K562 (cell line): ENCODE measurements at regions not wholly inside any gene's neighbourhood (a gene's known extent, or its start where the extent isn't known, plus 50 kb on each side); places are given as distances from the start of the nearest gene placed in this dataset.

Source experiments
- JUN ChIP-seq, 2 experiments: sonication (generic) in 1 of 2; formaldehyde crosslinking in 1 of 2; IDR thresholded peaks; 2 replicates each; pipeline versions ENCODE4 v1.6.1 to v1.8.0; 2012 to 2022; ENCODE audit warnings: borderline replicate concordance in 2 of 2, mild to moderate bottlenecking in 2 of 2, improper control_type of control experiment in 1 of 2, low read depth in 1 of 2, low read length in 1 of 2, missing genetic modification reagents in 1 of 2
- MBD2 ChIP-seq: sonication (generic); IDR thresholded peaks from 2 replicates; pipeline ENCODE4 v1.6.1; 2016; ENCODE audit warnings: low read depth, borderline replicate concordance
- MXI1 ChIP-seq: IDR thresholded peaks from 2 replicates; pipeline ENCODE4 v1.6.1; 2011; ENCODE audit warnings: low read depth, mild to moderate bottlenecking, improper control_type of control experiment, low read length
- TF ChIP-seq, protein P1 (sequence below): sonication (generic); formaldehyde crosslinking; IDR thresholded peaks from 2 replicates; pipeline ENCODE4 v1.8.1; 2023; ENCODE audit warnings: mild to moderate bottlenecking, missing genetic modification reagents, moderate library complexity
- TF ChIP-seq, protein P2 (sequence below): sonication (generic); formaldehyde crosslinking; IDR thresholded peaks from 2 replicates; pipeline ENCODE4 v1.8.0; 2023; ENCODE audit warnings: missing genetic modification reagents, mild to moderate bottlenecking, borderline replicate concordance
- TF ChIP-seq, protein P3 (sequence below): sonication (generic); formaldehyde crosslinking; IDR thresholded peaks from 2 replicates; pipeline ENCODE4 v1.5.0; 2020; ENCODE audit warnings: missing genetic modification reagents
- TF ChIP-seq, protein P4 (sequence below): fragments of 450-650 bp; formaldehyde crosslinking; IDR thresholded peaks from 2 replicates; pipeline ENCODE4 v1.4.0; 2022; ENCODE audit warnings: mild to moderate bottlenecking, moderate library complexity
- TF ChIP-seq, protein P5 (sequence below), 3 experiments: IDR thresholded peaks in 2 of 3; conservative IDR thresholded peaks in 1 of 3; 2 replicates each; pipeline ENCODE4 v1.5.1; 2011 to 2012; ENCODE audit warnings: low read length in 3 of 3, mild to moderate bottlenecking in 3 of 3, control low read depth in 2 of 3, improper control_type of control experiment in 1 of 3, inconsistent platforms in 1 of 3, low read depth in 1 of 3, mixed read lengths in 1 of 3, moderate library complexity in 1 of 3; ENCODE audit not compliant: insufficient read depth in 2 of 3
- TF ChIP-seq, protein P6 (sequence below), 2 experiments: IDR thresholded peaks; 2 replicates each; pipeline ENCODE4 v1.6.1; 2011; ENCODE audit warnings: borderline replicate concordance in 1 of 2, control low read depth in 1 of 2, low read depth in 1 of 2, low read length in 1 of 2, mild to moderate bottlenecking in 1 of 2, mixed read lengths in 1 of 2, moderate library complexity in 1 of 2; ENCODE audit not compliant: insufficient read depth in 1 of 2, insufficient read length in 1 of 2, poor library complexity in 1 of 2, severe bottlenecking in 1 of 2; ENCODE audit errors: extremely low read depth in 1 of 2
- TF ChIP-seq, protein P7 (sequence below): sonication (generic); IDR thresholded peaks from 2 replicates; pipeline ENCODE4 v1.6.1; 2016

DNA sequence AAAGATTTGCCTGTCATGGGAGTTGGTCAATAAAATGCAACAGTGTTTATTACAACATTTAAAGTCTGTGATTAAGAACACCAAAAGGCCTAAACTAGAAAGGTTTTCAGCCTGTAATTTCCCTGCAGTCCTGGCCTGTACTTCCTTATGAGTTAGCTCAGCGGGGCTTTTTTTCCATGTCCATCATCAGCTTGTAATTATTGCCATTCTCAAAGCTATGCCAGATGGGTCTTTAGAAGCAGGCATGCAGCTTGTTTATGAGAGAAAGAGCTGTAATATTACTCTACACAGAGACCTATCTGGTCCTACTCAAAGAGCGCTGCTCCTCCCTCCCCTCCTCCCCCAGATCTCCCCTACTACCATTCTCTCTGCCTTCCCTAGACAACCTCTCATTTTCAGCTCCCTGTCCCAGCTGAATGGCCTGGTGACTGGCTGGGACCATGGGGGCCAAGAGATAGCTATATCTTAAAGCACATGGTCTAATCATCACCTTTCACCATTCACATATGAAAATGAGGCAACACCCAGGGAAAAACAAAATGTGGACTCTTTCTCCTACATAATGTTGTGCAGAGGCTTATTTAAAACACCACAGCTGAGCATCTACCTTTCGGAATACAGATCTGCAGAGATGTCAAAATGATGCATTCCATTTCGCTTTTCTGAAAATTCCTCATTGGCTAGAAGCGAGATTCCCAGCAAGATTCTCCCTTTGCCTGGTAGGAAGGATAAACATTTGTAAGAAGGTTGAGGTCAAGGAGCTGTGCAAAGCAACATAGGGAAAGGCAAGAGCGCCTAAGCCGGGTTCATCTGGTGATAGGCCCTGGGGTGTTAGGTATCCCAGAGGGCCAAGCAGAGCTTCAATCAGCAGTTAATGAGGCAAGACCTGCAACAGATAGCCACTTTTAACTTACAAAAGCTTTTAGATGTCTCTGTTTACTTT, 209.7 kb upstream of the CDKN3 start:
- TF ChIP-seq JUN (IDR thresholded peaks at IDR 0.05; ENCODE audit: borderline replicate concordance, low read depth, low read length) (no peak), JUN (CRISPR knock-in tag; IDR thresholded peaks at IDR 0.05; ENCODE audit: borderline replicate concordance) (no peak), MBD2 (no peak), MXI1 (no peak)
- TF ChIP-seq, protein P1, sequence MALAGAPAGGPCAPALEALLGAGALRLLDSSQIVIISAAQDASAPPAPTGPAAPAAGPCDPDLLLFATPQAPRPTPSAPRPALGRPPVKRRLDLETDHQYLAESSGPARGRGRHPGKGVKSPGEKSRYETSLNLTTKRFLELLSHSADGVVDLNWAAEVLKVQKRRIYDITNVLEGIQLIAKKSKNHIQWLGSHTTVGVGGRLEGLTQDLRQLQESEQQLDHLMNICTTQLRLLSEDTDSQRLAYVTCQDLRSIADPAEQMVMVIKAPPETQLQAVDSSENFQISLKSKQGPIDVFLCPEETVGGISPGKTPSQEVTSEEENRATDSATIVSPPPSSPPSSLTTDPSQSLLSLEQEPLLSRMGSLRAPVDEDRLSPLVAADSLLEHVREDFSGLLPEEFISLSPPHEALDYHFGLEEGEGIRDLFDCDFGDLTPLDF (CRISPR knock-in tag): no peak
- TF ChIP-seq, protein P2, sequence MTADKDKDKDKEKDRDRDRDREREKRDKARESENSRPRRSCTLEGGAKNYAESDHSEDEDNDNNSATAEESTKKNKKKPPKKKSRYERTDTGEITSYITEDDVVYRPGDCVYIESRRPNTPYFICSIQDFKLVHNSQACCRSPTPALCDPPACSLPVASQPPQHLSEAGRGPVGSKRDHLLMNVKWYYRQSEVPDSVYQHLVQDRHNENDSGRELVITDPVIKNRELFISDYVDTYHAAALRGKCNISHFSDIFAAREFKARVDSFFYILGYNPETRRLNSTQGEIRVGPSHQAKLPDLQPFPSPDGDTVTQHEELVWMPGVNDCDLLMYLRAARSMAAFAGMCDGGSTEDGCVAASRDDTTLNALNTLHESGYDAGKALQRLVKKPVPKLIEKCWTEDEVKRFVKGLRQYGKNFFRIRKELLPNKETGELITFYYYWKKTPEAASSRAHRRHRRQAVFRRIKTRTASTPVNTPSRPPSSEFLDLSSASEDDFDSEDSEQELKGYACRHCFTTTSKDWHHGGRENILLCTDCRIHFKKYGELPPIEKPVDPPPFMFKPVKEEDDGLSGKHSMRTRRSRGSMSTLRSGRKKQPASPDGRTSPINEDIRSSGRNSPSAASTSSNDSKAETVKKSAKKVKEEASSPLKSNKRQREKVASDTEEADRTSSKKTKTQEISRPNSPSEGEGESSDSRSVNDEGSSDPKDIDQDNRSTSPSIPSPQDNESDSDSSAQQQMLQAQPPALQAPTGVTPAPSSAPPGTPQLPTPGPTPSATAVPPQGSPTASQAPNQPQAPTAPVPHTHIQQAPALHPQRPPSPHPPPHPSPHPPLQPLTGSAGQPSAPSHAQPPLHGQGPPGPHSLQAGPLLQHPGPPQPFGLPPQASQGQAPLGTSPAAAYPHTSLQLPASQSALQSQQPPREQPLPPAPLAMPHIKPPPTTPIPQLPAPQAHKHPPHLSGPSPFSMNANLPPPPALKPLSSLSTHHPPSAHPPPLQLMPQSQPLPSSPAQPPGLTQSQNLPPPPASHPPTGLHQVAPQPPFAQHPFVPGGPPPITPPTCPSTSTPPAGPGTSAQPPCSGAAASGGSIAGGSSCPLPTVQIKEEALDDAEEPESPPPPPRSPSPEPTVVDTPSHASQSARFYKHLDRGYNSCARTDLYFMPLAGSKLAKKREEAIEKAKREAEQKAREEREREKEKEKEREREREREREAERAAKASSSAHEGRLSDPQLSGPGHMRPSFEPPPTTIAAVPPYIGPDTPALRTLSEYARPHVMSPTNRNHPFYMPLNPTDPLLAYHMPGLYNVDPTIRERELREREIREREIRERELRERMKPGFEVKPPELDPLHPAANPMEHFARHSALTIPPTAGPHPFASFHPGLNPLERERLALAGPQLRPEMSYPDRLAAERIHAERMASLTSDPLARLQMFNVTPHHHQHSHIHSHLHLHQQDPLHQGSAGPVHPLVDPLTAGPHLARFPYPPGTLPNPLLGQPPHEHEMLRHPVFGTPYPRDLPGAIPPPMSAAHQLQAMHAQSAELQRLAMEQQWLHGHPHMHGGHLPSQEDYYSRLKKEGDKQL (CRISPR knock-in tag): no peak
- TF ChIP-seq, protein P3, sequence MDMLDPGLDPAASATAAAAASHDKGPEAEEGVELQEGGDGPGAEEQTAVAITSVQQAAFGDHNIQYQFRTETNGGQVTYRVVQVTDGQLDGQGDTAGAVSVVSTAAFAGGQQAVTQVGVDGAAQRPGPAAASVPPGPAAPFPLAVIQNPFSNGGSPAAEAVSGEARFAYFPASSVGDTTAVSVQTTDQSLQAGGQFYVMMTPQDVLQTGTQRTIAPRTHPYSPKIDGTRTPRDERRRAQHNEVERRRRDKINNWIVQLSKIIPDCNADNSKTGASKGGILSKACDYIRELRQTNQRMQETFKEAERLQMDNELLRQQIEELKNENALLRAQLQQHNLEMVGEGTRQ: no peak
- TF ChIP-seq, protein P4, sequence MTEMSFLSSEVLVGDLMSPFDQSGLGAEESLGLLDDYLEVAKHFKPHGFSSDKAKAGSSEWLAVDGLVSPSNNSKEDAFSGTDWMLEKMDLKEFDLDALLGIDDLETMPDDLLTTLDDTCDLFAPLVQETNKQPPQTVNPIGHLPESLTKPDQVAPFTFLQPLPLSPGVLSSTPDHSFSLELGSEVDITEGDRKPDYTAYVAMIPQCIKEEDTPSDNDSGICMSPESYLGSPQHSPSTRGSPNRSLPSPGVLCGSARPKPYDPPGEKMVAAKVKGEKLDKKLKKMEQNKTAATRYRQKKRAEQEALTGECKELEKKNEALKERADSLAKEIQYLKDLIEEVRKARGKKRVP: no peak
- TF ChIP-seq, protein P5, sequence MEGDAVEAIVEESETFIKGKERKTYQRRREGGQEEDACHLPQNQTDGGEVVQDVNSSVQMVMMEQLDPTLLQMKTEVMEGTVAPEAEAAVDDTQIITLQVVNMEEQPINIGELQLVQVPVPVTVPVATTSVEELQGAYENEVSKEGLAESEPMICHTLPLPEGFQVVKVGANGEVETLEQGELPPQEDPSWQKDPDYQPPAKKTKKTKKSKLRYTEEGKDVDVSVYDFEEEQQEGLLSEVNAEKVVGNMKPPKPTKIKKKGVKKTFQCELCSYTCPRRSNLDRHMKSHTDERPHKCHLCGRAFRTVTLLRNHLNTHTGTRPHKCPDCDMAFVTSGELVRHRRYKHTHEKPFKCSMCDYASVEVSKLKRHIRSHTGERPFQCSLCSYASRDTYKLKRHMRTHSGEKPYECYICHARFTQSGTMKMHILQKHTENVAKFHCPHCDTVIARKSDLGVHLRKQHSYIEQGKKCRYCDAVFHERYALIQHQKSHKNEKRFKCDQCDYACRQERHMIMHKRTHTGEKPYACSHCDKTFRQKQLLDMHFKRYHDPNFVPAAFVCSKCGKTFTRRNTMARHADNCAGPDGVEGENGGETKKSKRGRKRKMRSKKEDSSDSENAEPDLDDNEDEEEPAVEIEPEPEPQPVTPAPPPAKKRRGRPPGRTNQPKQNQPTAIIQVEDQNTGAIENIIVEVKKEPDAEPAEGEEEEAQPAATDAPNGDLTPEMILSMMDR (IDR thresholded peaks at IDR 0.05 in 2 of 3, conservative IDR thresholded peaks at IDR 0.05 in 1 of 3; ENCODE audit: insufficient read depth in 2 of 3, low read depth in 1 of 3, low read length in 3 of 3): no peak
- TF ChIP-seq, protein P6, sequence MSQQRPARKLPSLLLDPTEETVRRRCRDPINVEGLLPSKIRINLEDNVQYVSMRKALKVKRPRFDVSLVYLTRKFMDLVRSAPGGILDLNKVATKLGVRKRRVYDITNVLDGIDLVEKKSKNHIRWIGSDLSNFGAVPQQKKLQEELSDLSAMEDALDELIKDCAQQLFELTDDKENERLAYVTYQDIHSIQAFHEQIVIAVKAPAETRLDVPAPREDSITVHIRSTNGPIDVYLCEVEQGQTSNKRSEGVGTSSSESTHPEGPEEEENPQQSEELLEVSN (IDR thresholded peaks at IDR 0.05; ENCODE audit: borderline replicate concordance in 1 of 2, extremely low read depth in 1 of 2, insufficient read depth in 1 of 2, insufficient read length in 1 of 2, low read depth in 1 of 2, low read length in 1 of 2, poor library complexity in 1 of 2, severe bottlenecking in 1 of 2): no peak
- TF ChIP-seq, protein P7, sequence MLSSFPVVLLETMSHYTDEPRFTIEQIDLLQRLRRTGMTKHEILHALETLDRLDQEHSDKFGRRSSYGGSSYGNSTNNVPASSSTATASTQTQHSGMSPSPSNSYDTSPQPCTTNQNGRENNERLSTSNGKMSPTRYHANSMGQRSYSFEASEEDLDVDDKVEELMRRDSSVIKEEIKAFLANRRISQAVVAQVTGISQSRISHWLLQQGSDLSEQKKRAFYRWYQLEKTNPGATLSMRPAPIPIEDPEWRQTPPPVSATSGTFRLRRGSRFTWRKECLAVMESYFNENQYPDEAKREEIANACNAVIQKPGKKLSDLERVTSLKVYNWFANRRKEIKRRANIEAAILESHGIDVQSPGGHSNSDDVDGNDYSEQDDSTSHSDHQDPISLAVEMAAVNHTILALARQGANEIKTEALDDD: no peak
